ENCODE measurements at regions not wholly inside any gene's neighbourhood (a gene's known extent, or its start where the extent isn't known, plus 50 kb on each side); places are given as distances from the start of the nearest gene placed in this dataset.

DNA sequence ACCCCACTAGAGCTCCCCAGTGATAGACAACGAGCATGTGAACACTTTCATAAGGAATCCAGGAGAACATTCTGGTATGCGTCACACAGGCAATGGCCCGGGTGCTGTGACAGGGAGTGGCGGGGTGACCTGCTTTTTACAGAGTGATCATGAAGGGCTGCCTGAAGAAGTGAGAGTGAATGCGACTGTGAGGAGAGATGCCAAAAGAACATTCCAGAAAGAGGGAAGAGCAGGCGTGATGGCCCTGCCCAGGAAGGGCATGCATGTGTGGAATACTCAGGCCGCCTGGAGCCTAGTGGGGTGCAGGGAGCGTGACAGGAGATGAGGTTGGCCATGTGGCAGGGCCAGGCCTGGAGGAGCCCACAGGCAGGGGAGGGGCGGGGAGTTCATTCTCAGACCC, 53.8 kb downstream of the FZD10 start:
- no peak overlapping the region for H3K4me3 Mint-ChIP-seq (ENCODE audit: low read depth, unreplicated experiment)
- no peak for DNase-seq
- TF ChIP-seq, protein P1, sequence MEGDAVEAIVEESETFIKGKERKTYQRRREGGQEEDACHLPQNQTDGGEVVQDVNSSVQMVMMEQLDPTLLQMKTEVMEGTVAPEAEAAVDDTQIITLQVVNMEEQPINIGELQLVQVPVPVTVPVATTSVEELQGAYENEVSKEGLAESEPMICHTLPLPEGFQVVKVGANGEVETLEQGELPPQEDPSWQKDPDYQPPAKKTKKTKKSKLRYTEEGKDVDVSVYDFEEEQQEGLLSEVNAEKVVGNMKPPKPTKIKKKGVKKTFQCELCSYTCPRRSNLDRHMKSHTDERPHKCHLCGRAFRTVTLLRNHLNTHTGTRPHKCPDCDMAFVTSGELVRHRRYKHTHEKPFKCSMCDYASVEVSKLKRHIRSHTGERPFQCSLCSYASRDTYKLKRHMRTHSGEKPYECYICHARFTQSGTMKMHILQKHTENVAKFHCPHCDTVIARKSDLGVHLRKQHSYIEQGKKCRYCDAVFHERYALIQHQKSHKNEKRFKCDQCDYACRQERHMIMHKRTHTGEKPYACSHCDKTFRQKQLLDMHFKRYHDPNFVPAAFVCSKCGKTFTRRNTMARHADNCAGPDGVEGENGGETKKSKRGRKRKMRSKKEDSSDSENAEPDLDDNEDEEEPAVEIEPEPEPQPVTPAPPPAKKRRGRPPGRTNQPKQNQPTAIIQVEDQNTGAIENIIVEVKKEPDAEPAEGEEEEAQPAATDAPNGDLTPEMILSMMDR (IDR thresholded peaks at IDR 0.05; ENCODE audit: unreplicated experiment): no peak
- H3K9me3 Mint-ChIP-seq (ENCODE audit: low read depth, unreplicated experiment): peaks cover 33% of the 10 kb centered on the region
- no peaks in the 10 kb centered on the region for H3K36me3 Mint-ChIP-seq (ENCODE audit: insufficient read depth, unreplicated experiment)
- no TSS peak for BruUV-seq (replicated peaks)
- H3K4me1 Mint-ChIP-seq (ENCODE audit: low read depth, unreplicated experiment): no peaks in the 10 kb centered on the region
- H3K27ac Mint-ChIP-seq (ENCODE audit: unreplicated experiment): no peak overlapping the region
- CTCF ChIA-PET: no interaction called here
- H3K27me3 Mint-ChIP-seq (ENCODE audit: unreplicated experiment): no peaks in the 10 kb centered on the region
- intact Hi-C loops (cut with micrococcal nuclease; ENCODE audit: unreplicated experiment): no loop called here

DNA sequence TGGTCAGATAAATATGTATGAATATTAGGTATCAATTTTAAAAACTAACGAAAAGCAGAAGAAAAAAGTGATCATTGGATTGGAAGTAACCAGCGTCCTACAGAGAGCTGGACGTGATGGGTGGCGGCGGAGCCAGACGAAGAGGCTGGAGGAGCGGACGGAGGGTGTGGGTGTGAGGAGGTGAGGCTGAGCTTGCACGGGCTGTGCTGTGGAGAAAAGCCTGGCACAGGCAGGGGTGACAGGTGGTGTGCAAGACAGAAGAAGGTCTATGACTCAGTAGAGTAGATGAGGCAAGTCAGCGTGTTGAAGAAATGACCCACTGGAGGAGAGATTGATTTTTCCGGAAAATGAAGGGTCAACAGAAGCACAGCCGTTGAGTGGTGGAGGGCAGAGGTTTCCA, 56.4 kb downstream of the FZD10 start:
- no TSS peak for BruUV-seq (replicated peaks)
- no peak overlapping the region for H3K27ac Mint-ChIP-seq (ENCODE audit: unreplicated experiment)

DNA sequence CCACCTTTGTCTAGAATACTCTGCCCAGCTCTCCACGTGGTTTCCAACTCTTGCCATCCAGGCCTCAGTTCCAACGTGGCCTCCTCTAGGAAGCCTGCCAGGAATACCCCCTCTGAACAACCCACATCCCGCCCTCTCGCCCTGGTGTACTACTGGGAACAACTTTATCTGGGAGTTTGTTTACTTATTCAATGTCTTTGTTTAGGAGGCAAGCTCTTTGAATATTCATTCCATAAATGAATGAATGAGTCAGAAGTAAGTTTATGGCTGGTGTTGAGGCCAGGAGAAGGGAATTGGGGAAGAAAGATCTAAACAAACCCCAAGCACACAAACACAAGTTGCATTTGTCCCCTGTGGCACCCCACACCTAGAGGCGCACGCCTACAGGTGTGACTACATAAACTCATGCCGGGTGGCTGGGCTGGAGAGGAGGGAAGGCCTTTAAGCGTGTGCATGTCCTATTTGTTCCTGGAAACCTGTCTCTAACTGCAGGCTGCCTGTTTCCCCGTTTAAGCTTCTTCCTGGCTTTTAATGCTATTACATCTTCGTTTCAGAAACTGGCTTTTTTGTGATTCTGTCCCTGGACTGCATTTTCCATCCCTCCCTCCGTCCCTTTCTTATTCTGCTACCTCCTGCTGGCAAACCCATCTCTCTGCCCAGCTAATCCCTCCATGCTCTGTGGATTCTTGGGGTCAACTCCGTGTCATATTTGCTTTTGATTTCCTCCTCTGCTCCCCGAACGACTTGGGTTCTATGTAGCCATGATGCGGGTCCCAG, 57.9 kb downstream of the FZD10 start:
- Mint-ChIP-seq H3K4me3 (ENCODE audit: low read depth, unreplicated experiment) (no peak overlapping the region), H3K27ac (ENCODE audit: unreplicated experiment) (no peak overlapping the region), H3K36me3 (ENCODE audit: insufficient read depth, unreplicated experiment) (no peaks in the 10 kb centered on the region), H3K9me3 (ENCODE audit: low read depth, unreplicated experiment) (peaks cover 22% of the 10 kb centered on the region), H3K27me3 (ENCODE audit: unreplicated experiment) (no peaks in the 10 kb centered on the region), H3K4me1 (ENCODE audit: low read depth, unreplicated experiment) (no peaks in the 10 kb centered on the region)
- intact Hi-C loops (cut with micrococcal nuclease; ENCODE audit: unreplicated experiment): no loop called here
- no TSS peak for BruUV-seq (replicated peaks)
- CTCF ChIA-PET: no interaction called here
- no peak for DNase-seq
- TF ChIP-seq, protein P1 (IDR thresholded peaks at IDR 0.05; ENCODE audit: unreplicated experiment): no peak

More for the DNA sequence above, 56.4 kb downstream of the FZD10 start:
- intact Hi-C loops (cut with micrococcal nuclease; ENCODE audit: unreplicated experiment): no loop called here
- no peak overlapping the region for H3K4me3 Mint-ChIP-seq (ENCODE audit: low read depth, unreplicated experiment)
- H3K9me3 Mint-ChIP-seq (ENCODE audit: low read depth, unreplicated experiment): peaks cover 25% of the 10 kb centered on the region
- TF ChIP-seq, protein P1 (IDR thresholded peaks at IDR 0.05; ENCODE audit: unreplicated experiment): no peak
- no peaks in the 10 kb centered on the region for H3K4me1 Mint-ChIP-seq (ENCODE audit: low read depth, unreplicated experiment)
- CTCF ChIA-PET: no interaction called here
- no peaks in the 10 kb centered on the region for H3K27me3 Mint-ChIP-seq (ENCODE audit: unreplicated experiment)
- no peaks in the 10 kb centered on the region for H3K36me3 Mint-ChIP-seq (ENCODE audit: insufficient read depth, unreplicated experiment)
- no peak for DNase-seq

DNA sequence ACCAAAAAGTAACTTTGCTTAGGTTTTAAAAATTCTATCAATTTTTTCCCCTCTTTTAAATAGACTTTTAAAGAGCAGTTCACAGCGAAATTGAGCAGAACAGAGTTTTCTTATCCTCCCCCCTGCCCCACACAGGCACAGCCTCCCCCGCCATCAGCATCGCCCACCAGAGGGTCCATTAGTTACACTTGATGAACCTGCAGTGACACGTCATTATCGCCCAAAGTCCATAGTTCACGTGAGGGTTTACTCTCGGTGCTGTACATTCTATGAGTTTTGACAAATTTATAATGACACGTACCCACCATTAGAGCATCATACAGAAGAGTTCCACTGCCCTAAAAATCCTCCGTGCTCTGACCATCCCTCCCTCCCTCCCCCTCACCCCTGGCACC, 58.4 kb downstream of the FZD10 start:
- Mint-ChIP-seq H3K4me1 (ENCODE audit: low read depth, unreplicated experiment) (no peaks in the 10 kb centered on the region), H3K36me3 (ENCODE audit: insufficient read depth, unreplicated experiment) (no peaks in the 10 kb centered on the region), H3K27ac (ENCODE audit: unreplicated experiment) (no peak overlapping the region), H3K4me3 (ENCODE audit: low read depth, unreplicated experiment) (no peak overlapping the region), H3K9me3 (ENCODE audit: low read depth, unreplicated experiment) (peaks cover 19% of the 10 kb centered on the region), H3K27me3 (ENCODE audit: unreplicated experiment) (no peaks in the 10 kb centered on the region)
- no peak for DNase-seq
- TF ChIP-seq, protein P1 (IDR thresholded peaks at IDR 0.05; ENCODE audit: unreplicated experiment): no peak
- intact Hi-C loops (cut with micrococcal nuclease; ENCODE audit: unreplicated experiment): no loop called here
- CTCF ChIA-PET: no interaction called here
- BruUV-seq (replicated peaks): no TSS peak

All from Calu3 (cell line).